ENCODE measurements at regions not wholly inside any gene's neighbourhood (a gene's known extent, or its start where the extent isn't known, plus 50 kb on each side); places are given as distances from the start of the nearest gene placed in this dataset.
"Not testable (repeated sequence)": the region's sequence is repeated elsewhere in the genome, so short reads cannot be mapped to it uniquely, and the experiment has no call there.

- not testable (repeated sequence) for TF ChIP-seq CTCF (IDR thresholded peaks at IDR 0.05); ZFP36 (IDR thresholded peaks at IDR 0.05; ENCODE audit: borderline replicate concordance, partially characterized antibody); RFX5 (IDR thresholded peaks at IDR 0.05); FOSL2 (IDR thresholded peaks at IDR 0.05); FOSL2 (CRISPR knock-in tag; IDR thresholded peaks at IDR 0.05); RCOR1 (IDR thresholded peaks at IDR 0.05; ENCODE audit: low read depth, low read length); CHD2 (IDR thresholded peaks at IDR 0.05; ENCODE audit: low read length, partially characterized antibody); HDAC2 (IDR thresholded peaks at IDR 0.05)
Measured at GRCh38 chr12:9415898-9416297, 191.8 kb downstream of the KLRB1 start.

Data from A549 (cell line).